ENCODE measurements at regions not wholly inside any gene's neighbourhood (a gene's known extent, or its start where the extent isn't known, plus 50 kb on each side); places are given as distances from the start of the nearest gene placed in this dataset.

DNA sequence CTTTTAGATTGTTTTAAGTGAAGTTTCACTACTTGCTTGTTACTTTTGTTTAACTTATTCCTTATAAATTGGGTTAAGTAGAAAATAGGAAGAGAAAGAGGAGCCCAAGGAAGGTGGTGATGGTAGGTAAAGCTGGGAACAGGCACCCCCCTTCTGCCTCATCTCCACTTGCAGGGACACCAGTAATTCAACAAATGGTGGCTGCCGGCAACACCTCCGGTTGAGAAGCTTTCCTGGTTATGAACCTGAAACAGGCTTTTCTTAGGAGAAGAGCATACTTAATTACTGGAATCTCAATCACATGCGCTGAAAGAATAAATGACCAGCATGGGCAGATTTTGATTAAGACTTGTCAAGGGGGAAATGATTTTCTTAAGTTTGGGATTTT lies 158.9 kb upstream of the ZNF217 start:
- no peak for TF ChIP-seq CTCF (conservative IDR thresholded peaks at IDR 0.05; ENCODE audit: low read length)
- DNase-seq (ENCODE audit: low read depth) = no peak
- no peak overlapping the region for H3K4me3 ChIP-seq (ENCODE audit: low read length)

DNA sequence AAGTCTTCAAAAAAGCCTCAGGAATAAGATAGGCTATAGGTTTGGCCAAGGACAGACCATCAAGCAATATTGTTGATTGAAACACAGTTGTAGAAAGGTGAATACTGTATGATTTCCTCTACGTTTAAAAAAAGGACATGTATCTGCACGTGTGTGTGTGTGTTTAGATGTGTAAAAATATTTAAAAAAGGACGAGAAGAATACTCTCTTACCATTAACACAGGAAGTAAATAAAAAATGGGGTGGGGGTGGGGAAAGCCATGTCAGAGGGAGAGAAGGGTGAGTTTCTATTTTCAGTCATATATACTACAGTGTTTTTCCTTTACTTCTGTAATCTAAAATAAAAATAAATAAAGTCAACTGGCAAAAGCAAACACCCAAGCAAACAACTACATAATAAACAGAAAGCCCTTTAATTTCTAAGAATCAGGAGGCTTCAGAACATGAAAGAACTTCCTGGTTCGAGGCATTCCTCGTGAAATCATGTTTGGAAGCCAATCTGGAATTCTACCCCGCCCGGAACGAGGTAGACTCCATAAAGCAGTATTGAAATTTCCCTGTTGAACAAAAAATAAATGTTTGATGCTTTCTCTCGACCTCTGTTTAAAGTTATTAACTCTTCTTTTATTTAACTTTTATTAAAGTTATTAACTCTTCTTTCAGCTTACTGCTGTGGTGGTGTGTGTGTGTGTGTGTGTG lies 158.1 kb upstream of the ZNF217 start:
- DNase-seq (ENCODE audit: low read depth) = no peak
- TF ChIP-seq CTCF (conservative IDR thresholded peaks at IDR 0.05; ENCODE audit: low read length) = no peak
- no peak overlapping the region for H3K4me3 ChIP-seq (ENCODE audit: low read length)

- peak overlapping the region; percentile 8; the same call in 1 of the 2 replicates for H3K4me3 ChIP-seq (ENCODE audit: low read length)
- peak; percentile 22 for TF ChIP-seq CTCF (conservative IDR thresholded peaks at IDR 0.05; ENCODE audit: low read length)
- peak; percentile 94 for DNase-seq (ENCODE audit: low read depth)
These were observed 157.4 kb upstream of the ZNF217 start for GRCh38 chr20:53750827-53751619.

DNA sequence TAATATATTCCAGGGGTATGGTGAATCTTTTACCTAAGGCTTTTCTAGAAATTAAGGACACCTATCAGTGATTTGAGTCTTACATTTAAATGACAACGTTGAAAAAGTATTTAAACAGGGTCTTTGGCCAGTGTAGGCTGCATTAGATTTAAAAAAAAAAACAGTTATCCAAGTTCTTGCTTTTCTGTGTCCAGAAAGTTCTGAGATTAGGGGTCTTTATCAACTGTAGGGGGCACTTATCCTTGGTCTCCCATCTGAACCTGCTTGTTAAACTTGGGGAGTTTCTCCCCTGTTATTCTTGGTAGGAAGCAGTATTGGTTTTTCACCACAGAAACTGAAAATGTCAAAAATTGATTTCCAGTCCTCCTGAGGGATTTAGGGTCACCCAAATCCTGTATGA lies 155.9 kb upstream of the ZNF217 start:
- no peak for TF ChIP-seq CTCF (conservative IDR thresholded peaks at IDR 0.05; ENCODE audit: low read length)
- no peak overlapping the region for H3K4me3 ChIP-seq (ENCODE audit: low read length)
- DNase-seq (ENCODE audit: low read depth) = no peak

- H3K4me3 ChIP-seq (ENCODE audit: low read length) = no peak overlapping the region
- no peak for TF ChIP-seq CTCF (conservative IDR thresholded peaks at IDR 0.05; ENCODE audit: low read length)
- DNase-seq (ENCODE audit: low read depth) = peak; percentile 79
These were observed 155.3 kb upstream of the ZNF217 start for GRCh38 chr20:53748821-53749421.

- no peak for TF ChIP-seq CTCF (conservative IDR thresholded peaks at IDR 0.05; ENCODE audit: low read length)
- DNase-seq (ENCODE audit: low read depth) = no peak
These were observed 154.5 kb upstream of the ZNF217 start for GRCh38 chr20:53748176-53748575.

More at GRCh38 chr20:53748176-53748575, 154.5 kb upstream of the ZNF217 start:
- H3K4me3 ChIP-seq (ENCODE audit: low read length) = no peak overlapping the region
